IPS DF 4.7 (cell line): ENCODE measurements at regions not wholly inside any gene's neighbourhood (a gene's known extent, or its start where the extent isn't known, plus 50 kb on each side); places are given as distances from the start of the nearest gene placed in this dataset.
"Not testable (repeated sequence)": the region's sequence is repeated elsewhere in the genome, so short reads cannot be mapped to it uniquely, and the experiment has no call there.

Experiments
- DNase-seq: peaks from one replicate; pipeline ENCODE4 v3.0.0-alpha.2; 2013; ENCODE audit warnings: low spot score; ENCODE audit errors: extremely low read depth

GRCh38 chr11:13134886-13135285, 125.8 kb downstream of the RASSF10 start:
- no peak for DNase-seq

DNA sequence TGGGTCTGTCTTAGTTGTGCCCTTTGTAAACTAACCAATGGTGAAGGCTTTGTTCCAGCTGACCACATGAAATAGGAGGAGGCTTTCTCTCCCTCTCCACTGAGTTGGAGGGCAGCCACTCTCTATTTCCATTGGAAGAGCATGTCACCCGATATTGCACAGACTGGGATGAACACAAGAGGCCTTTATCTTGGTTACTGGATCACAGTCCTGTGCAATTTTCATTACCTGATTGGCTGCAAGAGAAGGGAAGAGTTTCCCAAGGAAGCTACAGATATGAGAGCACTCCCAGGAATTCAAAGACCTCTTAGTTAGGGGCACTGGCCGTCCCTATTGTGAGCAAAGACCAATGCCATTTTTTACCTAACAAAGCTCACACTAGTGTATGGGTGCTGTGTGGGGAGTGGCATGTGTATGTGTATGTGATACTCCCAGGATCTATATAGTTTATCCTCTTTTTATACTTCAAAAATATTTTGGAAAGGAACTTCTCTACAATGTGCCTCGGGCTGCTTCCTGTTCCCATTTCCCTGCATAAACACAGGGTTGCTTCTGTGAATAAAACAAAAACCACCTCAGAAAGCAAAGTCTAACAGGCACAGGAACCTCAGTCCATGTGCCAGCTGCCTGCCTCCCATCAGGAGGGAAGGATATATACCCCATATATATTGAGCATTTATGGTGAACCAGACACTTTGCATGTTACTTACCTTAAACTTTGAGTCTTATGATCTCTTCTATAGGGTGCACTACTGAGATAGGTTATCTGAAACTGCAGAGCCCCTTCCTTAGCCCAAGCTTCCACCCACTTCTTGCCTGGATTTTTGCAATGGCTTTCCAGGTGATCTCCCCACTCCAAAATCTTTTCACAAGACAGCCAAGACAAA, 126.5 kb downstream of the RASSF10 start:
- DNase-seq: no peak

DNA sequence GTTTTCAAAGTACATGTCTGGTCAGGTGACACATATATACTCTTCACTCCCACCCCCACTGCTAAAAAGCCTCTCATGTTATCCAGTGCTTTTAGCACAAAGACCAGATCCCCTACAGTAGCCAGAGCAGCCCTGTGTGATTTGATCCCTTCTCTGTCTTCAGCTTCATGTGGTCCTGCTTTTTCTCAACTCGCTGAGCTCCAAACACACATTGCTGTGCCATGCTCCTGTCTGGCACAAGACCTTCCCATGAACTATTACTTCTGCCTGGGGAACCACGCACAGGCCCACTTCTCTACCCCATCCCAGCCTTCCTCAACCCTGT, 127.1 kb downstream of the RASSF10 start:
- no peak for DNase-seq

DNA sequence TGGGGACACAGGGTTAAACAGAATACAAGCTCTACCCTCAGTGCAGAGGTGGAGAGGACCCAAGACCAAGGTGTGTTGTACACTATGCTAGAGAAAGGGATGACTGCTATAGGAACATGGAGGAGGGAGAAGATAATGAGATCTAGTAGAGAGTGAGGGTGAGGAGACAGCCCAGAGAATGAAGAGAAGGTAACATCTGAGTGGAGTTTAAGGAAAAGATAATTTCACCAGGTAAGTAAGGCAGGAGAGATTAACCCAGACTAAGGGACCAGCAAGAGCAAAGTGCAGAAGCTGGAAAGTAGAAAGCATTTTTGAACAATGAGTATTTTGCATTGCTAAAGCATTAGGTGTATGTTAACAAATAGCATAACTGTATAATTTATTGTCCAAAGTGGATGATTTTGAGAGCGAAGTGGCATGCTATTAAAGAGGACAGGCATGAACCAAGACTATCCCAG, 128.8 kb downstream of the RASSF10 start:
- no peak for DNase-seq

- not testable (repeated sequence) for DNase-seq
These were observed 130.0 kb downstream of the RASSF10 start for GRCh38 chr11:13139085-13139484.

DNA sequence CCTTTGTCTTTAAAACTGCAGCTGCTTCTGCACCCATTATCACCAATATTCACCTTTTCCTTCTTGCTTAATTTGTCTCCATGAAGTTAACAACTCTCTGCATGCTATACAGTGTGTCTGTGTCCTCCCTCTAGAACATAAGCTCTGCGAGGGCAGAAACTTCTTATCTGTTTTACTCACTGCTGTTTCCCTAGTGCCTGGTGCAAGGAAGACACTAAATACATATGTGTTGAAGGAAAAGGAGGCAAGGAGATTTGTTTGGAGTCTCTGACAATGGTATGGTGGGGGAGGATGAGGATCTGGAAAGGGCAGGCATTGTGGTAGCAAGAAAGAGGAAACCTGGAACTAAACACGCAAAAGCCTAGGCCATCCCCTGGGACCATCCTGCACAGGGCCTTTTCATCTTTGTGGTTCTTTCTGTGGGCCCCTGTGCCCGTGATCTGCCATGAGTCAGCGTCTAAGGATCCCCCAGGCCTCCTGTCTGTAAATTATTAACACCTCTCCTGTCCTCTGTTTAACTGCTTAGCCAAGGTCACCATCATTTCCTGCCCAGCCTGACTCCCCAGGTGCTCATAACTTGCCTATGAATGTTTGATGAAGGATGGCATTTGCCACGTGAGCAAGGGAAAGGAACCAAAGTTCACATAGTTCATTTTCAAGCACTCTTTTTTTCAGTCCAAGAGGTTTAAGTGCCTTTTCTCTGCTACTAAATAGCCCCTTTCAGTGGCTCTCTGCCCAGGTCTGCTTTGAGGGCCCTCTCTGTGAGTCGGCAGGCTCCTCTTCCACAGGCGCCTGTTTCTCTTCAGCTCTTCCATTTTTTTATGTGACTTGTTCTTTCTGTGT, 131.1 kb downstream of the RASSF10 start:
- no peak for DNase-seq

DNA sequence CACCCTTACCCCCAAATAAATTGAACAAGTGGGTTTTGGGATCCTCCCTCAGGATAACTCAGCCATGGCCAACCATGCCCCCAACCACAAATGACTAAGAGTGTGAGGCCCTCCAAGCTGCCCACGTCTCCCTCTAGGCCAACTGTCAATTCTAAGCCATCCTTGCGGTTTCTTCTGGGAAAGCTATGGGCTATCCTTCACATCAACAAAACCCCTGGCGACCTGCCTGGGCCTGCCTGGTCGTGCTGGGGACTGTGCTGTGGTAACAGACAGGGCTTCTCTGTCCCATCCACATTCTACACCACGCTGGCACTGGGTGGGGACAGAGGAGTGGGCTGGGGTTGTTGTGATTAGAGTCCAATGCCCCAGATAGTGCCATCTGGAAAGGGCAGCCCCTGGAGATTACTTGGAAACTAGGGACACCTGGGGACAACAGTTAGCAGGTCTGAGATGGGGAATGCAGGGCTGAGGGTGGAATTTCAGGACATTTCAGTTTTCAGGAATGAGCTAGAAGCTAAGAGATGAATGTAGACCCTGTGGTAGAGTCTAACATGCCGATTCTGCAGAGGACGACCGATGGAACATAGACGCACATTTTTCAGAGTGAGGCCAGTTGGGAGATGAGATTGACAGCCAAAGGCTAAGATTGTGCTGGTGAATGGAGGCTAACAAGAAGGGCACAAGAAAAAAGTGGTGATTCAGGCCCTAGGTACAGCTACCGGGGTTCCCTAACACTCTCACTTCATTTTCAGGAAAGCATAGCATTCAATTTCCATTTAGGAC, 131.9 kb downstream of the RASSF10 start:
- no peak for DNase-seq

- DNase-seq: no peak
These were observed 132.9 kb downstream of the RASSF10 start for GRCh38 chr11:13141731-13142709.

DNA sequence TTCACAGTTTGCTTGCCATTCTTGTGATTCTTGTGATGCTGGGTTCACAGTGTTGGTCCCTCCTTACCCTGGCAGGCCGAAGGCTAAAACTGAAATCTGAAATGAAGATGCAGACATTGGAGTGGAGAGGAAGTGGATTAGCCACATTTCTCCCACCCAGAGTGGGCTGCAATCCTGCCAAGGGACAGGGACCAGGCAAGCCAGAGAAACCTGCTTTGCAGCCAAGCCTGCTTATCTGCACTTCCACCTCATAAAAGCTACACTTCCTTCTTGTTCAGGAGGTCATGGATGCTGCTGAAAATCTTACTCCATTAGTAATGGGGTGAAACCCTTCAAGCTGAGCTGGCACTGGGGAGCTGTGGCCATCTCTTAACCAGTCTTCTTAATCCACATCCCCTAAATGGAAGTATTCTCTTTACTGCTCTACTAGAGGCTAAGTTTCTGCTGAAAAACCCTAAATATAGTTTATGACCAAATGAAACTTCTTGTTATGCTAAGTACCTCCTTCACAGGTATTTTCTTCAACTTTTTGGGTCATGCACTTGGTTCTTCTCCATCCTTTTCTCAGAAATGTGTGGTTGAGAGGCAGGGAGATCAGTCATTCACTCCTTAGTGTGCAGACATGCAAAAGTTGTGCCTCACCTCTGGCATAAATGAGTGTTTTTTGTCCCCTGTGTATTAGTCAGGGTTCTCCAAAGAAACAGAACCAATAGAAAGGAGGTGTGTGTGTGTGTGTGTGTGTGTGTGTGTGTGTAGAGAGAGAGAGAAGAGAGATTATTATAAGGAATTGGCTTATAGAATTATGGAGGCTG, 133.9 kb upstream of the BMAL1 start:
- no peak for DNase-seq

DNA sequence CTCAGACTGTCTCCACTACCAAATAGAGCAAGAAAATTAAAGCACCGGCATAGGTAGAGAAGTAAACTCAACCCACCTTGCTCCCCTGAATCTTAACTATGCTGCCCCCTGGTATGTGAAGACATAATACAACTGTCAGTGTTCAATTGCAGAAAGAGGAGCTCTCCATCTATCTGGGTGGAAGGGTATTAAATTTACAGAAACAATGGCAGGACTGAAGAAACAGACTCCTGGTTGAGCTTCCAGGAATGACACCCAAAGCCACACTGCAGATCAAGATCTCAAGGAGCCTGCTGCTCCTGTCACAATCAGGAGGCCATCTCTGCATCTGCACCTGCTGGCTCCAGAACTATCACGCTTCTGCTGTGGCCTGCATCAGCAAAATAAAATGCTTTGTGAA, 132.1 kb upstream of the BMAL1 start:
- DNase-seq: no peak

- DNase-seq: no peak
These were observed 127.6 kb upstream of the BMAL1 start for GRCh38 chr11:13149991-13150390.

DNA sequence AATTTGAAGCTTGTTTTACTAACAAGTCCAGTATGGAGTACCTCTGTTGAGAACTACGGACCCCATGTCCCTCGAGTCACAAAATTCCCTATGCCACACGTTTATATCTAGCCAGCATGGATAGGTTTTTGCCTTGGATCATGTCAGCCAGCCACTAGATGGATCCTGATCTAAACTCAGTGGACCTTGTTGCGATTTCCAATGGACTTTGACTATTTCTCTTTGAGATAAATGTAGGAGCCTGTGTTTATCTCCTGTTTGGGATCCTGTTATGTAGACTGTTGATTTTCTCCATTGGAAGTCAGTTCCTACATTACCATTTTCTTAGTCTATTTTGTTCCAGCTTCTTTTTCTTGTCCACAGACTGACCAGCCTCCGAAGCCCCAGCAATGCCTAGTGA, 127.1 kb upstream of the BMAL1 start:
- no peak for DNase-seq

DNA sequence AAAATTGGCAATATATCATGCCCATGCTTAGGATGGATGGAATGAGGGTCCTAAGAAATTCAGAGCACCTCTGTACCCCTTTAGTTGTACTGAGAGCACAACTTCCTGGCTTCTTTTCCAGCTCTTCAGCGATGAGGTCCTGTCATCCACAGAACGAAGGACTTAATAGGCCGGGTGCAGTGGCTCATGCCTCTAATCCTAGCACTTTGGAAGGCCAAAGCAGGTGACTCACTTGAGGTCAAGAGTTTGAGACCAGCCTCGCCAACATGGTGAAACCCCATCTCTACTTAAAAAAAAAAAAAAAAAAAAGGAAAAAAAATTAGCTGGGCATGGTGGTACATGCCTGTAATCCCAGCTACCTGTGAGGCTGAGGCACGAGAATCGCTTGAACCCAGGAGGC, 125.3 kb upstream of the BMAL1 start:
- DNase-seq: no peak

GRCh38 chr11:13152736-13153541, 124.7 kb upstream of the BMAL1 start:
- DNase-seq: no peak

- DNase-seq: not testable (repeated sequence)
These were observed 123.2 kb upstream of the BMAL1 start for GRCh38 chr11:13154374-13154773.

- DNase-seq: no peak
These were observed 117.2 kb upstream of the BMAL1 start for GRCh38 chr11:13160346-13160745.

GRCh38 chr11:13160806-13161205, 116.8 kb upstream of the BMAL1 start:
- no peak for DNase-seq

DNA sequence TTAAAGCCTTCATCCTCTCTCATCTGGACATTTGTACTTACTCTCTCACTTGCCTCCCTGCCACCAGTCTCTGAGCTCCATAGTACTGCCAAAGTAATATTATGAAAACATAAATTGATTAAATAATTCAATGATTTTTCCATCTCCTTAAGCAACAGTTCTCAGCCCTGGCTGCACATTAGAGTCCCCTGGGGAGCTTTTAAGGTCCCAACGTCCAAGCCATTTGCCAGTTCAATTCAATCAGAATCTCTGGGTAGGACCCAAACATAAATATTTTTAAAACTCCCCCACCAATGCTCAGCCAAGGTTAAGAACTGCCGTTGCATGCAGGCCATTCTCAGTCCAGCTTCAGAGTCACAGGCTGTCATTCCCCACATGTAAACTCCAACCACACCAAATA, 114.4 kb upstream of the BMAL1 start:
- no peak for DNase-seq

DNA sequence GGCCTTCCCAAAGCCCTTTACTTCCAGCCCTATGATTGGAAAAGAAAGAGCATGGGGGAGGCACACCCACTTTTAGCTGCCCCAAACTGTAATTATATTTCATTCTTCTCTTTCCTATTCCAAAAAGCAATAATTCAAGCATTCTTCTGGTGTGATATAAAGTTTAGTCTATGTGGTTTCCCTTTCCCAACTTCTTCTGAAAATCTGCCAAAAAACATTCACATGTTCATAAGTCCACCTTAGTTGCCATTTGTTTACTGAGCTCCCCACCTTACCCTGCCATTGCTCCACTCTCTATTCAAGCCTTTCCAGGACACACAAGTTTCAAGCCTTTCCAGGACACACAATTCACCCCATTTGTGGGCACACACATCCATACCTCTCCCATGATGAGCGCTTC, 111.6 kb upstream of the BMAL1 start:
- no peak for DNase-seq
